Testis (tissue), 2 donors: ENCODE measurements at regions not wholly inside any gene's neighbourhood (a gene's known extent, or its start where the extent isn't known, plus 50 kb on each side); places are given as distances from the start of the nearest gene placed in this dataset.
"Not testable (repeated sequence)": the region's sequence is repeated elsewhere in the genome, so short reads cannot be mapped to it uniquely, and the experiment has no call there.

Experiments
- DNase-seq: peaks from one replicate; pipeline ENCODE4 v3.0.0-alpha.2; 2019
- H3K27ac ChIP-seq, 2 donors: fragments of 200-600 bp; sonication (generic); one replicate each; pipeline ENCODE4 v1.5.1; 2019
- H3K27me3 ChIP-seq: fragments of 200-600 bp; sonication (generic); one replicate; pipeline ENCODE4 v1.5.1; 2019
- H3K36me3 ChIP-seq: fragments of 200-600 bp; sonication (generic); one replicate; pipeline ENCODE4 v1.5.1; 2017; ENCODE audit warnings: low read depth; ENCODE audit errors: missing control alignments
- H3K4me1 ChIP-seq: fragments of 200-600 bp; sonication (generic); one replicate; pipeline ENCODE4 v1.5.1; 2019
- H3K4me3 ChIP-seq, 2 donors: fragments of 200-600 bp; sonication (generic); one replicate each; pipeline ENCODE4 v1.5.1; 2017 to 2019
- H3K9me3 ChIP-seq: fragments of 200-600 bp; sonication (generic); one replicate; pipeline ENCODE4 v1.5.1; 2017
- CTCF ChIP-seq, 3 experiments: fragments of 450-650 bp in 2 of 3; fragments of 200-600 bp in 1 of 3; sonication (generic) in 1 of 3; IDR thresholded peaks; one replicate each; pipeline ENCODE4 v1.5.1; 2016 to 2019; ENCODE audit warnings: antibody characterized with exemption in 3 of 3, mild to moderate bottlenecking in 2 of 3, moderate library complexity in 1 of 3
- POLR2A ChIP-seq: fragments of 450-650 bp; IDR thresholded peaks from one replicate; pipeline ENCODE4 v1.6.1; 2017; ENCODE audit warnings: antibody characterized with exemption, mild to moderate bottlenecking, moderate library complexity
- WGBS, 2 donors: methylation state at CpG; one replicate each; pipeline ENCODE4 v1.1.5; 2018; 5-methylcytosine and 5-hydroxymethylcytosine counted together
- intact Hi-C: fragments of 100-400 bp; cut with DNase I; formaldehyde crosslinking; loops from one replicate; pipeline ENCODE4 v1.15.1; 2023; ENCODE audit warnings: low total_unique reads

GRCh38 chr10:22801785-22802184, 87.4 kb upstream of the PIP4K2A start:
- H3K4me3 ChIP-seq: no peak overlapping the region
- WGBS, 2 donors: 48 to 71% methylated on average over 1 of the region's 1 CpG
- no peaks in the 10 kb centered on the region for H3K4me1 ChIP-seq
- no peaks in the 10 kb centered on the region for H3K27me3 ChIP-seq
- intact Hi-C loops: no loop called here
- no peak overlapping the region for H3K27ac ChIP-seq
- no peaks in the 10 kb centered on the region for H3K9me3 ChIP-seq
- no peak for TF ChIP-seq CTCF (IDR thresholded peaks at IDR 0.05)
- no peak for TF ChIP-seq POLR2A
- no peaks in the 10 kb centered on the region for H3K36me3 ChIP-seq
- DNase-seq: no peak

- DNase-seq, intact Hi-C loops: not testable (repeated sequence)
These were observed 83.4 kb upstream of the PIP4K2A start for GRCh38 chr10:22797796-22798195.

GRCh38 chr10:22795546-22795945, 81.2 kb upstream of the PIP4K2A start:
- TF ChIP-seq POLR2A: no peak
- TF ChIP-seq CTCF (IDR thresholded peaks at IDR 0.05): no peak
- intact Hi-C loops: no loop called here
- Histone ChIP-seq H3K27me3 (no peaks in the 10 kb centered on the region), H3K4me1 (no peaks in the 10 kb centered on the region), H3K36me3 (no peaks in the 10 kb centered on the region), H3K27ac (no peak overlapping the region), H3K9me3 (no peaks in the 10 kb centered on the region), H3K4me3 (no peak overlapping the region)
- no peak for DNase-seq
- 91 to 93% methylated on average over 3 of the region's 3 CpGs for WGBS, 2 donors

More at GRCh38 chr10:22797796-22798195, 83.4 kb upstream of the PIP4K2A start:
- not testable (repeated sequence) for H3K36me3 ChIP-seq, H3K9me3 ChIP-seq, H3K4me1 ChIP-seq, H3K27ac ChIP-seq, H3K27me3 ChIP-seq, H3K4me3 ChIP-seq
- WGBS, 2 donors: 79 to 100% methylated on average over 1 of the region's 1 CpG

- Histone ChIP-seq H3K27ac (no peak overlapping the region), H3K4me3 (no peak overlapping the region), H3K36me3 (no peaks in the 10 kb centered on the region), H3K27me3 (no peaks in the 10 kb centered on the region), H3K4me1 (no peaks in the 10 kb centered on the region), H3K9me3 (no peaks in the 10 kb centered on the region)
- no peak for TF ChIP-seq CTCF (IDR thresholded peaks at IDR 0.05)
- TF ChIP-seq POLR2A: no peak
- 83 to 91% methylated on average over 4 of the region's 4 CpGs for WGBS, 2 donors
- no peak for DNase-seq
- intact Hi-C loops: no loop called here
These were observed 77.8 kb upstream of the PIP4K2A start for GRCh38 chr10:22792161-22792560.

- Histone ChIP-seq H3K4me3 (no peak overlapping the region), H3K9me3 (no peaks in the 10 kb centered on the region), H3K27me3 (no peaks in the 10 kb centered on the region), H3K27ac (no peak overlapping the region), H3K4me1 (no peaks in the 10 kb centered on the region), H3K36me3 (no peaks in the 10 kb centered on the region)
- TF ChIP-seq CTCF (IDR thresholded peaks at IDR 0.05): no peak
- no peak for TF ChIP-seq POLR2A
- intact Hi-C loops: no loop called here
- DNase-seq: no peak
- 84 to 87% methylated on average over 5 of the region's 5 CpGs for WGBS, 2 donors
These were observed 77.3 kb upstream of the PIP4K2A start for GRCh38 chr10:22791665-22792064.
